Loucy (cell line): ENCODE measurements at regions not wholly inside any gene's neighbourhood (a gene's known extent, or its start where the extent isn't known, plus 50 kb on each side); places are given as distances from the start of the nearest gene placed in this dataset.
"Not testable (repeated sequence)": the region's sequence is repeated elsewhere in the genome, so short reads cannot be mapped to it uniquely, and the experiment has no call there.

ENCODE experiments used
- H2AFZ ChIP-seq: fragments of 200-600 bp; sonication (generic); 2 replicates; pipeline ENCODE4 v1.6.0; 2016; ENCODE audit warnings: antibody characterized with exemption, mild to moderate bottlenecking, low read length, moderate library complexity
- H3F3A ChIP-seq: fragments of 200-600 bp; 2 replicates; pipeline ENCODE4 v1.6.0; 2016; ENCODE audit warnings: antibody characterized with exemption, low read depth, mild to moderate bottlenecking
- H3K27me3 ChIP-seq: fragments of 200-600 bp; sonication (generic); 2 replicates; pipeline ENCODE4 v1.6.1; 2014; ENCODE audit warnings: low read length, mild to moderate bottlenecking; ENCODE audit not compliant: insufficient read depth, poor library complexity, severe bottlenecking
- H3K36me3 ChIP-seq: fragments of 200-600 bp; sonication (generic); 2 replicates; pipeline ENCODE4 v1.6.1; 2016; ENCODE audit warnings: low read length; ENCODE audit not compliant: insufficient read depth
- H3K4me1 ChIP-seq: fragments of 200-600 bp; sonication (generic); 2 replicates; pipeline ENCODE4 v1.5.1; 2014; ENCODE audit warnings: low read length, mild to moderate bottlenecking; ENCODE audit not compliant: insufficient read depth, poor library complexity, severe bottlenecking
- H3K4me2 ChIP-seq: fragments of 200-600 bp; sonication (generic); 2 replicates; pipeline ENCODE4 v1.6.0; 2014; ENCODE audit warnings: antibody characterized with exemption, low read length, low read depth, mild to moderate bottlenecking; ENCODE audit not compliant: poor library complexity, severe bottlenecking
- H3K4me3 ChIP-seq: fragments of 200-600 bp; sonication (generic); 2 replicates; pipeline ENCODE4 v1.5.1; 2014; ENCODE audit warnings: low read length, mild to moderate bottlenecking, mixed read lengths; ENCODE audit not compliant: poor library complexity, severe bottlenecking
- H3K79me2 ChIP-seq: fragments of 200-600 bp; sonication (generic); 2 replicates; pipeline ENCODE4 v1.6.1; 2014; ENCODE audit warnings: low read length; ENCODE audit not compliant: insufficient read depth
- H3K9ac ChIP-seq: fragments of 200-600 bp; sonication (generic); 2 replicates; pipeline ENCODE4 v1.6.0; 2014; ENCODE audit warnings: mild to moderate bottlenecking, low read depth, low read length, moderate library complexity; ENCODE audit not compliant: poor library complexity, severe bottlenecking
- H3K9me2 ChIP-seq: fragments of 200-600 bp; sonication (generic); replicated peaks from 2 replicates; pipeline ENCODE4 v1.6.1; 2016; ENCODE audit warnings: low read depth, low read length, mixed read lengths
- H3K9me3 ChIP-seq: fragments of 200-600 bp; sonication (generic); 2 replicates; pipeline ENCODE4 v1.6.1; 2014; ENCODE audit warnings: mild to moderate bottlenecking, antibody characterized with exemption, low read length, low read depth; ENCODE audit not compliant: insufficient read depth
- H4K20me1 ChIP-seq: fragments of 200-600 bp; sonication (generic); 2 replicates; pipeline ENCODE4 v1.6.0; 2014; ENCODE audit warnings: antibody characterized with exemption, low read length, mild to moderate bottlenecking; ENCODE audit not compliant: insufficient read depth, poor library complexity, severe bottlenecking
- CTCF ChIP-seq: fragments of 200-600 bp; sonication (generic); conservative IDR thresholded peaks from 2 replicates; pipeline ENCODE4 v1.5.1; 2014; ENCODE audit warnings: mild to moderate bottlenecking, antibody characterized with exemption, low read length
- EZH2phosphoT487 ChIP-seq: fragments of 200-600 bp; IDR thresholded peaks from 2 replicates; pipeline ENCODE4 v1.6.1; 2018; ENCODE audit warnings: antibody characterized with exemption, mild to moderate bottlenecking, moderate library complexity, borderline replicate concordance

DNA sequence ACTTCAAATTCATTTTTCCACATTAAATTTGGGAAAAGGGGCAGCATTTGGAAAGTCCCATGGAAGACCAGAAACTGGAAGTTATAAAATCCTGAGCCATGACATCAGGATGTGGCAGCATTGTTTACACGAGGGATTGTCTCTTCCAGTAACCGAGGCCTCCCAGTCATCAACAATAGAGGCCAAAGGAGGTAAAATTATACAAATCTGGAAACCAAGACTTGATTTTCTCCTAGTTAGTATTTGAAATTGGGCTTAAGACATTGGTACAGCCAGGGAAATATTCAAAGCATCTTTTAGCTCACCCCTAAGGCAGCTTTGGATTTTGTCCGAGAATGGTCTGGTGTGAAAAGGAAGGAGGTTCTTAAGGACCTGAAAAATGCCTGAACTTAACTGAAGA lies 251.6 kb upstream of the FOXF1 start:
- H3K4me1 ChIP-seq = no peaks in the 10 kb centered on the region
- H2AFZ ChIP-seq = no peak overlapping the region
- no peaks in the 10 kb centered on the region for H3K27me3 ChIP-seq
- H4K20me1 ChIP-seq = no peaks in the 10 kb centered on the region
- TF ChIP-seq EZH2phosphoT487 = no peak
- no peak for TF ChIP-seq CTCF
- no peaks in the 10 kb centered on the region for H3K36me3 ChIP-seq
- no peak overlapping the region for H3K4me3 ChIP-seq
- no peaks in the 10 kb centered on the region for H3K9me2 ChIP-seq
- H3F3A ChIP-seq = no peaks in the 10 kb centered on the region
- H3K4me2 ChIP-seq = no peak overlapping the region
- H3K9ac ChIP-seq = no peak overlapping the region
- H3K9me3 ChIP-seq = peaks cover 13% of the 10 kb centered on the region; the same call in 1 of the 2 replicates
- no peaks in the 10 kb centered on the region for H3K79me2 ChIP-seq

- no peak for TF ChIP-seq EZH2phosphoT487
- TF ChIP-seq CTCF = no peak
- Histone ChIP-seq H3F3A (no peaks in the 10 kb centered on the region), H2AFZ (no peak overlapping the region), H3K9me2 (no peaks in the 10 kb centered on the region), H3K4me2 (no peak overlapping the region), H3K4me3 (no peak overlapping the region), H3K9ac (no peak overlapping the region), H3K27me3 (no peaks in the 10 kb centered on the region), H3K9me3 (peaks cover 13% of the 10 kb centered on the region; the same call in 1 of the 2 replicates), H3K79me2 (no peaks in the 10 kb centered on the region), H3K36me3 (no peaks in the 10 kb centered on the region), H3K4me1 (no peaks in the 10 kb centered on the region), H4K20me1 (no peaks in the 10 kb centered on the region)
Observed at GRCh38 chr16:86259499-86259898, 250.8 kb upstream of the FOXF1 start.

GRCh38 chr16:86261379-86261778 lies 248.9 kb upstream of the FOXF1 start:
- Histone ChIP-seq H3K4me3 (no peak overlapping the region), H3K9ac (no peak overlapping the region), H3K4me2 (no peak overlapping the region), H3K9me2 (no peaks in the 10 kb centered on the region), H3K4me1 (no peaks in the 10 kb centered on the region), H4K20me1 (no peaks in the 10 kb centered on the region), H3K27me3 (no peaks in the 10 kb centered on the region), H3K36me3 (no peaks in the 10 kb centered on the region), H3K9me3 (peaks cover 10% of the 10 kb centered on the region; the same call in 1 of the 2 replicates), H3F3A (no peaks in the 10 kb centered on the region), H3K79me2 (no peaks in the 10 kb centered on the region), H2AFZ (no peak overlapping the region)
- TF ChIP-seq EZH2phosphoT487 (no peak), CTCF (no peak)

- H3K9me2 ChIP-seq, H3K36me3 ChIP-seq, H2AFZ ChIP-seq: not testable (repeated sequence)
Observed at GRCh38 chr16:86267657-86268056, 242.7 kb upstream of the FOXF1 start.

More at GRCh38 chr16:86267657-86268056, 242.7 kb upstream of the FOXF1 start:
- not testable (repeated sequence) for H3K27me3 ChIP-seq, H3K4me1 ChIP-seq, H3K4me2 ChIP-seq, H3K4me3 ChIP-seq, H3K79me2 ChIP-seq, H3K9me3 ChIP-seq, H3K9ac ChIP-seq, H4K20me1 ChIP-seq, H3F3A ChIP-seq
